DMS153 treated with DMSO at 0.1 percent for 48 hours (cell line): ENCODE measurements at regions not wholly inside any gene's neighbourhood (a gene's known extent, or its start where the extent isn't known, plus 50 kb on each side); places are given as distances from the start of the nearest gene placed in this dataset.
"Not testable (repeated sequence)": the region's sequence is repeated elsewhere in the genome, so short reads cannot be mapped to it uniquely, and the experiment has no call there.

ENCODE experiments used
- DNase-seq: peaks from one replicate; lab custom pipeline; 2025; ENCODE audit not compliant: unreplicated experiment; lab: John Stamatoyannopoulos, UW

DNA sequence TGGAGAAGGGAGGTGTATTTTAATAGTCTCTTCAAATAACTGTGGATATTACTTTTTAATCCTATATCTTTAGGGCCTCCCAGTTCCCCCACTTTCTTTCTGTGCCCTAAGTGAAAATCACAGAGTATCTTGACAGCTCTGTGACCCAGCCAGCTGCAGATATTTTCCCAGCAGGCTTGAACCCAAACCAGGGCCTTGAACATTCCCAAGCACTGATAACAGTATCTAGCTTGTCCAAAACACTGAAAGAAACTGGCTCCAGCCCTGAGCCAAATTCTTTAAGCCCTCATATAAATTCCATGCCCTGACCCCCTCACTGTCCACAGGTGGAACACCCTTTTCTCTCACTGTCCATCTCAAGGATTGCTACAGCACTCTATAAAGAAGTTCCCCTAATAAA lies 388.1 kb upstream of the CHAC2 start:
- DNase-seq = no peak

DNA sequence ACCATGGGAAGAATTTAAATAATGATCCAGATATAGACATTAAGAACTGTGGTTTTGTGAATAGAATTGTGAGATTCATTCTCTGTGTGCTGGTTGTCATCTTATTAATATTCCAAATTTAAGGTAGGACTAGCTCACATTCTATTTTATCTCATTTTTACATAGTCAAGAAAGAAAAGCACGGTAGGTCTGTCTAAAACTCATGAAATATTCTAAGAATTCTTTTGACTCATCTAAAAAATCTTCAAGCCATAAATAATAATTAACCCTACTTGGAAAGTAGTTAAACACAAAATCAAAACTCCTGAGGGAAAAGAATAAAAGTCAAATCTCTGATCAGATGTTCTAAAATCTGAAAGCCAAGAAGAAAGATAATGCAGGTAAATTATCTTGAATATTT lies 388.8 kb upstream of the CHAC2 start:
- DNase-seq = no peak

DNA sequence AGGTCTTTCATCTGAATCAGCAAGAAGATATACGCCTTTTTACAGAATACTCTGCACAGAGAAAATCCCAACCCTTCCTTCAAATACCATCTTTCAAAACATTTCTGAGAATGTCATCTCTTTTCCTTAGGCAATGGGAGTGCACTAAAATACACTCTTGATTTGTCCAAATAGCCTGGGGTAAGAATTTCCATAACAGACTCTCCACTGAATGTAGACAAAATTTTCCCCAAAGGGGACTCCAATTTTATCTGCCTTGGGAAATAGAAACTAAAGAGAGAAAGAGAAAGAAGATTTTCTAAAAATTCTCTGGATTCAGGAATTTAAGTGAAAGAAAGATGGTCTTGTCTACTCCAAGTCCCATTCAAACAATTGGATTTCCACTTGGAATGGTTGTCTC lies 394.5 kb upstream of the CHAC2 start:
- DNase-seq = no peak

DNA sequence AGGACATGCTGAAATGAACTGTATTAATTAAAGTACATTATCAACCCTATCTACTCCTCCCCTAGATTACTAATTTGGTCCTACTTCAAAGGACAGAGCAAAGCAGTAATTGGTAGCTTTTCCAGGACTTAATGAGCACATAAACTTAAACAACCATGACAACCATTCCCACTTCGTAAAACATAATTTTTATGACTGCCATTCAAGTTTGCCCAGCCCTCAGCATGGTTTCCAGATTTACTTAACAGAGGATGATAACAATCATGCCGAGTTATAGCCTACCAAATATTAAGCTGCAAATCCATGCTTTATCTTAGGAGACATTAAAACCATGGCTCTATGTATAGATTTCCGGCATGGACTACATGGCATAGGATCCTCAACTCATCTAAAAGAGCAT lies 401.1 kb upstream of the CHAC2 start:
- DNase-seq = no peak

DNA sequence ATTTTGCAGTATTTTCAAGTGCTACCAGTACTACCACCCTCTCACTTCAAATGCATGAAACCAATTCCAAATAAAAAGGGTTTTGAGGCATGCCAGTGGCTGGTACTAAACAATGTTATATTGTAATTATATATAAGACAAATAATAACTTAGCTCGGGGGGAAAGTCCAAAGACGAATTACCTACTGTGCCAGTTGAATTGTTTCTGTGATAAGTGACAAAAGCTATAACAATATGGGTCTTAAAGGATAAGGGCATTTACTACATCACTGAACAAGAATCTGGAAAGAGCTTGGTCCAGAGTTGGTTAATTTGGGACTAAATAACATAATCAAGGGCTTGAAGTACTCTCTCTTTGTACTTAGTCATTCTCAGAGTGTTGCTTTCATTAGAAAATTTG lies 404.7 kb upstream of the CHAC2 start:
- no peak for DNase-seq

DNA sequence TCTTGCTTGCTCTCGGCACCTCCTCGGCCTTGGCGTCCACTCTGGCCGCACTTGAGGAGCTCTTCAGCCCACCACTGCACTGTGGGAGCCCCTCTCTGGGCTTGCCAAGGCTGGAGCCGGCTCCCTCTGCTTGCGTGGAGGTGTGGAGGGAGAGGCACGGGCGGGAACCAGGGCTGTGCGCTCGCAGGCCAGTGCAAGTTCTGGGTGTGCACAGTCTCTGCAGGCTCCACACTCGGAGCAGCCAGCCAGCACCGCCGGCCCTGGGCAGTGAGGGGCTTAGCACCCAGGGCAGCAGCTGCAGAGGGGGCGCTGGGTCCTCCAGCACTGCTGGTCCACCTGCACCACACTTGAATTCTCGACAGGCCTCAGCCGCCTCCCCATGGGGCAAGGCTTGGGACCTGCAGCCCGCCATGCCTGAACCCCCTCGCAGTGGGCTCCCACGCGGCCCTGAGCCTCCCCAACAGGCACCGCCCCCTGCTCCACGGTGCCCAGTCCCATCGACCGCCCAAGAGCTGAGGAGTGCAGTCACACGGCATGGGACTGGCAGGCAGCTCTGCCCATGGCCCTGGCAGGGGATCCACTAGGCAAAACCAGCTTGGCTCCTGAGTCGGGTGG lies 411.2 kb upstream of the CHAC2 start:
- DNase-seq = no peak

DNA sequence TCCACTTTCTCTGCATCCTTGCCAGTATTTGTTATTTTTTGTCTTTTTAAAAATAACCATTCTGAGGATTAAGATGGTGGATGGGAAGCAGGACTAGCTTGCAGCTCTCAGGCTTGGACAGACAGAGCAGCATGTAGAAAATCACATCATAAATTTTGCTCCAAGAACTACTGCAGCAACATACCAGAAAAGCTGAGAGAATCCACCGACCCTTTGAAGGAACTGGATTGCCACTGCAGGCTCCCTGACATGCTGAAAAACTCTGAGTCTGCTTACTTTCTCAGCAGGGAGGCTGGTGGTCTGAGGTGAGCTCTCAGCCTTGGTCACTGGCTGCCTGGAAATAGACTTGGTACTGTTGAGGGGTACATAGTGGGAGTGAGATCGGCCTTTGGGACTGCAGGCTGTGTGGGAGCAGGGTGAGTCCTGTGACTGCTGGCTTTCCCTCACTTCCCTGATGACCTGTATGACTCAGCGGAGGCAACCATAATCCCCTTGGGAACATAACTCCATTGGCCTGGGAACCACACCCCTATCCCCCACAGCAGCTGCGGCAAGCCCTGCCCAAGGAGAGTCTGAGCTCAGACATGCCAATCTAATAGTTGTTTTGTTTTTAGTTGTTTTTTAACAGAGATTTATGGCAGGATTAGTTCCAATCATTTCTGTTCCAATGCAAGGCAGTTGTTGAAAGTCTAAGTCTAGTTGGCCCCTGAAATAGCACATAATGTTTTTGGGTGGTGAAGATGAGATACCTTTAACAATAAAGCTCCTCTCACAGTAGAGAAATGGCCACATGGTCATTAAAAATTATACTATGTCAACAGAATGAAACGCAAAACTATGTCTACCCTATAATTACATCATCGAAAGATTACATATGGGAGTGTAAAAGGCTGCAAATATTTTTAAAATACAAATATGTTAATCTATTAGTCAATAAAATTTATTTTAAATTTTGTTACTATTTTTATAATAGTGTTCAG lies 414.2 kb upstream of the CHAC2 start:
- DNase-seq = no peak

DNA sequence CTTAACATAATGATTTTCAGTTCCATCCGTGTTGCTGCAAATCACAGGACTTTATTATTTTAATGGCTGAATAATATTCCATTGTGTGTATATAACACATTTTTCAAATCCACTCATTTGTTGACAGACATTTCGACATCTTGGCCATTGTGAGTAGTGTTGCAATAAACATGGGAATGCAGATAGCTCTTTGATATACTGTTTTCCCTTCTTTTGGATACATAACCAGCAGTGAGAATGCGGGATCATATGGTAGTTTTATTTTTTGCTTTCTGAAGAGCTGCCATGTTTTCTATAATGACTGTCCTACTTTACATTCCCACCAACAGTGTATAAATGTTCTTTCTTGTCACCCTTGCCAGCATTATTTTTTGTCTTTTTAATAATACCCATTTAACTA lies 420.3 kb upstream of the CHAC2 start:
- no peak for DNase-seq

DNA sequence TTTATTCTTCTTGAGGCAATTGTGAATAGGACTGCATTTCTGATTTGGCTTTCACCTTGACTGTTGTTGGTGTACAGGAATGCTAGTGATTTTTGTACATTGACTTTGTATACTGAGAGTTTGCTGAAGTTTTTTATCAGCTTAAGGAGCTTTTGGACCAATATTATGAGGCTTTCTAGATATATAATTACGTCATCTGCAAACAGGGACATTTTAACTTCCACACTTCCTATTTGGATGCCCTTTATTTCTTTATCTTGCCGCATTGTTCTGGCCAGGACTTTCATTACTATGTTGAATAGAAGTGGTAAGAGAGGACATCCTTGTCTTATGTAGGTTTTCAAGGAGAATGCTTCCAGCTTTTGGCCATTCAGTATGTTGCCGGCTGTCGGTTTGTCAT lies 425.4 kb upstream of the CHAC2 start:
- DNase-seq = no peak

DNA sequence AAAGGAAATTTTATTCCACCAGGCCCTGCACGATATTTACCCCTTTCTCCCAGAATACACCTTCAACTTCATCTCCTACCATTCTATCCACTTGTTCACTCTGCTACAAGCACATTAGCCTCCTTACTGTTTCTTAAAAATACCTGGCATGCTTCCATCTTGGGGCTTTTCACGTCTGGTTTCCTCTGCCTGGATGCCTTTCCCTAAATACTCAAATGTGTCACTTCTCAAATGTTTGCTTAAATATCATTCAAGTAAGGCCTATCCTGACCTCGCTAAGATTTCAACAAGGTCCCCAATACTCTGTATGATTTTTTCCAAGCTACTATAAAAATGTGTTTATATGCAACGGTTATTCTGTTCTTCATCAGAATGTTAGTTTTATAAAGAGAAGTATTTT lies 433.0 kb upstream of the CHAC2 start:
- DNase-seq = no peak

DNA sequence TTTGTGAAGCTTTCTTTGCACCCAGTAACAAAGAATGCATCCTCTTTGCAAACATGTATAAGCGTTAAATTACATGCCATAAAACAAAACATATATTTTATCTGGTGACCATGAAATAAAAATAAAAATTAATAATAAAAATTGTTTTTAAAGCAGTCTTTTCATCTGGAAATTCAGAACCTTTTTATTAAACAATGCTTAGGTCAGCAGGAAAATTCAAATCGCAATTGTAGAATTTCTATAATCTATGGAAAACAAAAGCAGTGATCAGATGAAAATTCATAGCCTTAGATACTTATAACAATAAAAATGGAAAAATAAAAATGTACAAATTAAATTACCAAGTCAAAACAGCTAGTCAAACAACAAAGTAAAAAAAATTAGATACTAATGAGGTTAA lies 435.9 kb upstream of the CHAC2 start:
- DNase-seq = no peak

DNA sequence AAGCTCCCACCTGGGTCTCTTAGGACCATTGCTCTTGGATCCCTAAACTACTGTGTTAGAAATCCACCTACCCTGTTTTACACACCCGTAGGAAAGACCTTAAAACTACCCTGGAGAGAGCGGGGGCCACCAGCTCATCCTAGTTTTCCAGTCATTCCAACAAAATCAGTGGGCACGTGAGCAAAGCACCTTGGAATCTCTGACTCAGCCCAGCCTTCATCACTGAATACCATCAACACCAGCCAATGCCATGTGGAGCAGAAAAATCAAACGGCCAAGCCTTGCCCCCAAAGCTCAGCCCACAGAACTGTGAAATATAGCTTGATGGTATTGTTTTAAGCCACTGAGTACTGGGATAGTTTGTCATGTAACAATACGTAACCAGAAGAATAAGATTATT lies 449.7 kb upstream of the CHAC2 start:
- DNase-seq = no peak

DNA sequence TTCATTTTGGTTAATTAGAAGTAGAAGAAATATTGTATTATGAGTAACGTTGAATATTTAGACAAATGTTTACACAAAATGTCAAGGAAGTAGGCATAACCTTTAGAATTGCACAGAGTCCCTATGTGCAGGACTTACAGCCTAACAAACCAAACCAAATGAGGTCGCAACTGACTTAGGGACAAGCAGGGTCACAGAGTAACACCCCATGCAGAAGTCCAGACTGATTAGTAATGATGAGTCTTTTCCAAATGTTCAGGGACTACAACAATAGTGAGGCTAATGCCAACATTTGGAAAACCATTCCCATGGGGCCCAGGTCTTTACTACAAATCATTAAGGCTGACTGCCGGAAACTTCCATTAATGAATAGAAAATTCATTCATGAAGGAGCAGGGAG lies 452.5 kb upstream of the CHAC2 start:
- DNase-seq = no peak

DNA sequence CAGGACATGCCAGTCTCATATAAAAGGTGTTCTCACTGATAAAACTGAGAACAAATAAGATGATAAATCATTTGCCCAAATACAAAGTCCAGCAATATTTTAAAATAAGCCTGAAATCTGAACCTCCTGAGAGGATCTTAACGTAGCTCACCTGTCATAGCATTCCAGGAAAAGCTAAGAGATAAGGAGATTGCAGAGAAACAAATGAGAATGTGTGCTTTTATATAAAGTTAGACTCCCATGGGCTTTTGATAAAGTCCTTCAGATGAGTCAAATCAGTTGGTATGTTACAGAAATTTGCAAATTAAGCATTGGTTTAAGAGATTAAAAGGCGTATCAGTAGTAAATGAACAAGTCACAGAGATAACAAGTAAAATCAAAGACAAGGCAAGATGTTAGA lies 452.9 kb upstream of the CHAC2 start:
- no peak for DNase-seq

DNA sequence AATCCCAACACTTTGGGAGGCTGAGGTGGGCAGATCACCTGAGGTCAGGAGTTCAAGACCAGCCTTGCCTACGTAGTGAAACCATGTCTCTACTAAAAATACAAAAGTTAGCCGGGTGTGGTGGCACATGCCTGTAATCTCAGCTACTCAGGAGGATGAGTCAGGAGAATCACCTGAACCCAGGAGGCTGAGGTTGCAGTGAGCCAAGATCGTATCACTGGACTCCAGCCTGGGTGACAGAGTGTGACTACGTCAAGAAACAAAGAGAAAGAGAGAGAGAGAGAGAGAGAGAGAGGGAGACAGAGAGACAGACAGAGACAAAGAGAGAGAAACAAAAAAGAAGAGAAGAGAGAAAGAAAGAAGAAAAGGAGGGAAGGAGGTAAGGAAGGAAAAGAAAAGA lies 454.0 kb upstream of the CHAC2 start:
- DNase-seq = not testable (repeated sequence)

DNA sequence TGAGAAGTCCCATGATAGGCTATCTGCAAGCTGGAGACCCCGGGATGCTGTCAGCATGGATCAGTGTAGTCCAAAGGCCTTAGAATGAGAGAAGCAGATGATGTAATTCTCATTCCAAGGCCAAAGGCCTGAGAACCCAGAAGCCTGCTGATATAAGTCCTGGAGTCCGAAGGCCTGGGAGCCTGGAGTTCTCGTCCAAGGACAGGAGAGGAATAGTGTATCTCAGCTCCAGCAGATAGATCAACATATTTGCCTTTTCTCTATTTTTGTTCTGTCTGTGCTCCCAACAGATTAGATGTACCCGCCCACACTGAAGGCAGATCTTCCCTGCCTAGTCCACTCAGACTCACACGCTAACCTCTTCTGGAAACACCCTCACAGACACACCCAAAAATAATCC lies 454.9 kb upstream of the CHAC2 start:
- DNase-seq = no peak

DNA sequence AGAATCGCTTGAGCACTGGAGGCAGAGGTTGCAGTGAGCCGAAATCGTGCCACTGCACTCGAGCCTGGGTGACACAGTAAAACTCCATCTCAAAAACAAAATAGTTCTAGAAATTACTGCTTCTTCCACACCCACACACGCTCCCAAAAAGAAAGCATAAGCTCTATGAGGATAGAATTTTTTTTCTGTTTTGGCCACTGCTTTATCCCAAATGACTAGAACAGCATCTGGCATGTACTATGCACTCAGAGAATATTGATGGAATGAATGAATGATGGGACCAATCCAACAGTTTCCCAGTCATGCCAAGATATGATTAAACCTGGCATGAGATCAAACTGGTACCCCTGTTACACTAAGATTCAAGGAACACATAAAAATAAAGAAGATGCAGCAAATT lies 455.4 kb upstream of the CHAC2 start:
- no peak for DNase-seq

DNA sequence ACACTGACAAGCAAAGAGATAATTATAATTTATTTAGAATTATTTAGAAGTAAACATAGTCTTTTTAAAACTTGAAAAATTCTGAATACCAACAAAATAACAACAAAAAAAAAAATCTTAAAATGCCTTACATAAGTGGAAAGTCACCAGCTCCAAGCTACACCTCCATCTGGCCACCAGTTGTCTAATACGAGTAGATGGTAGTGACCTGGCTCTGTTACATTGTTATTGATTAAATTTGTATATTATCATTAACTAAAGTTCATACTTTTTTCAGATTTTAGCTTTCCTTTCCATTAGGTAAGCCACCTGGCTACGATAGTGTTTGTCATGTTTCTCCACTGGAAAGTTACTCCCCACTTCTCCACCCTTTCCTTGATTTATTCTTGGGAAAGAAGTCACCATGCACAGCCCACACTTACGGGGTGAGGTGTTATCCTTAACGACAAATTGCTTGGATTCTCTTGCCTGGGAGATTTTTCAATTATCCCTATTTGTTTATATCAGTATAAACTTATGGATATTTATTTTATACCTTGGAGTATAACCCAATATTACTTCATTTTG lies 464.5 kb upstream of the CHAC2 start:
- no peak for DNase-seq

DNA sequence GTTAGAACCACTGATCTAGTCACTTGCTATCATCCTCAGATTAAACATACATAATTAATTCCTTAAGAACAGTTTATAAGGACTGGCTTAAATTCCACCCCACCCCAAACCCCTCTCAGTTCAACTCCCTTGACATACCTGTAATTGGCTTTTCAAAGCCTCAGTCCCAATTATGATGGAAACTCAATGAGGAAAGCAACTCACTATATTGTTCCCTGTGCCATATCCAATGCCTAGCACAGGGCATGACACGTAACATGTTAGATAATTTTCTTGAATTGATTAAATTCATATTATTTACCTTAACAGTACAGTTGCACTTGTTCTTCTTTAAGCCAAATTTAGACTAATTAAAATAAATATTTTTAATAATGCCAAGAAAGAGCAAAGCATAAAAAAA lies 465.1 kb upstream of the CHAC2 start:
- DNase-seq = no peak

DNA sequence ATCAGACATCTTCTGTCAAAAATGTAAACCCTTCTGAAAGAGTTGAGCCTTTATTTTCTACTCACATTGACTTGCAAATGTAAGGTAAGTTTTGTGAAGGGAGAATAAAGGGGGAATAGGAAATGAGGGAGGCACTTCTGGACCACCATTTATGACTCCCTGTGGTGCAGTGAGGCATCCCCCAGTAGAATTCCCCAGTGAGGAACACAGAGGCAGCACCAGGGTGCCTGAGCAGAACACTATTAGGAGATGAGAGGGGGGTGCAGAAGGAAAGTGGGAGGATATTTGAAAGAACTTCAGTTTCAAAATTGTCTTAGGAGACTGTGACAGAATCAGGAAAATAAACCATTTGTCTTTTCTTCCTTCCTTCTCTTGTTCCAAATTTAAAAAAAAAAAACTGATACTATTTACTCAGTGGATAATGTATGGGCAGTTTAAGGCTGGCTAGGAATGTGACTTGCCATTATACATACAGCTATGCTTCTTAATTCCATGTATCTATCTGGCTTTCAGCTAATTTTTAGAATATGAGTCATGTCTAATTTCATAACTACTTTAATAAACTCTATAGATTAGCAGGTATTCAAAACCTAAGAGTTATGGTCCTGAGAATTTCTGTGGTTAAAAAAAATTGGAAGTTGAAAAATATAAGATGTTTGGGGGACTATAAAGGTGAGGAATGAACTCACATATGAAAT lies 478.1 kb upstream of the CHAC2 start:
- DNase-seq = no peak

DNA sequence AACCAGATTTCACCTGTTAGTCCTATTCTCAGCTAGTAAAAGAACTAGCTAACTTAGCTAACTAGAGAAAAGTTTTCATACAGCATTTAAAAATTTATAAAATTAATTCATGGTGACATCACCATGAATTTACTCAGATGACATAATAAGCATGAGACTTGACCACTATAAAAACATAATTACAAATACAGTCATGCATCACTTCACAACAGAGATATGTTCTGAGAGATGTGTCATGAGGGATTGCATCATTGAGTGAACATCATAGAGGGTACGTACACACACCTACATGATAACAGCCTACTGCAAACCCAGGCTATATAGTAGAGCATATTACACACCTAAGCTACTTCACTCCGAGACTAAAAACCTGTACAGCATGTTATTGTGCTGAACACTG lies 481.3 kb upstream of the CHAC2 start:
- no peak for DNase-seq

DNA sequence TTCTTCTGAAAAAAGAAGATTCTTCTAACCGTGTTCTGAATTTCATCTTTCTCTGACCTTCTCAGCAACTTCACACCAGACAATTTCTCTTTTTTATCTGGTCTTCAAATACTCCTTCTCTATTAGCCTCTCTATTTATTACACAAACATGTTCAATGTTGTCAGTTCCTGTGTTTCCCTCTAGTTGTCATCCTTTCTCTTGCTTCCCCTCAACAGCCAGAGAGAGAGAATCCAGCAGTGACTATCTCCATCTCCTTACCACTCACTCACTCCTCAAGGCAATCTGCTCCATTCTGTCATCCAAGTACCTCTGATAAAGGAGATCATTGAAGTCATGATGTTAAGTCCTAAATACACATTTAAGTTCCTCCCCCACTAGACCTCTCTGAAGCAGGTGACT lies 491.9 kb upstream of the CHAC2 start:
- DNase-seq = no peak
